ENCODE measurements at regions not wholly inside any gene's neighbourhood (a gene's known extent, or its start where the extent isn't known, plus 50 kb on each side); places are given as distances from the start of the nearest gene placed in this dataset.
"Not testable (repeated sequence)": the region's sequence is repeated elsewhere in the genome, so short reads cannot be mapped to it uniquely, and the experiment has no call there.

GRCh38 chr6:167709776-167710336, 116.9 kb upstream of the AFDN start:
- not testable (repeated sequence) for DNase-seq (ENCODE audit: low read depth)

GRCh38 chr6:167710363-167710920, 116.3 kb upstream of the AFDN start:
- DNase-seq (ENCODE audit: low read depth): no peak

DNA sequence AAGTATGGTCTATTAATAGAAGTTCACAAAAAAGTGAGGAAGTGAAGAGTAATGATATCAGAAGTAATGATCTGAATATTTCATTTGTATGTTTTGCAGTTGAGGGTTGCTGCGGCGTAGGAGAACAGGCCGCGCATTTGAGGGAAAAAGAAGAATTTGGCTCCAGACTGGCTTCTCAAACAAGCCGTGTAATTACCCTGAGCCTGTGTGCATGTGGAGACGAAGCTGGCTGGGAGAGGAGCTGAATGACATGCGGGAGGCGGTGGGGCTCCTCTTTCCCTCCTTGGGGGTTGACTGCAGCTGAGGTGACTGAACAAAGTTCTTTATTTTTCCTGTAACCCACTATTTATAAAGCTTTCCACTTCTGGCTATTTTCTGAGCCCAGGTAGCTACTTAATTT, 115.5 kb upstream of the AFDN start:
- no peak for DNase-seq (ENCODE audit: low read depth)

- DNase-seq (ENCODE audit: low read depth): no peak
Observed at GRCh38 chr6:167711768-167712730, 114.7 kb upstream of the AFDN start.

DNA sequence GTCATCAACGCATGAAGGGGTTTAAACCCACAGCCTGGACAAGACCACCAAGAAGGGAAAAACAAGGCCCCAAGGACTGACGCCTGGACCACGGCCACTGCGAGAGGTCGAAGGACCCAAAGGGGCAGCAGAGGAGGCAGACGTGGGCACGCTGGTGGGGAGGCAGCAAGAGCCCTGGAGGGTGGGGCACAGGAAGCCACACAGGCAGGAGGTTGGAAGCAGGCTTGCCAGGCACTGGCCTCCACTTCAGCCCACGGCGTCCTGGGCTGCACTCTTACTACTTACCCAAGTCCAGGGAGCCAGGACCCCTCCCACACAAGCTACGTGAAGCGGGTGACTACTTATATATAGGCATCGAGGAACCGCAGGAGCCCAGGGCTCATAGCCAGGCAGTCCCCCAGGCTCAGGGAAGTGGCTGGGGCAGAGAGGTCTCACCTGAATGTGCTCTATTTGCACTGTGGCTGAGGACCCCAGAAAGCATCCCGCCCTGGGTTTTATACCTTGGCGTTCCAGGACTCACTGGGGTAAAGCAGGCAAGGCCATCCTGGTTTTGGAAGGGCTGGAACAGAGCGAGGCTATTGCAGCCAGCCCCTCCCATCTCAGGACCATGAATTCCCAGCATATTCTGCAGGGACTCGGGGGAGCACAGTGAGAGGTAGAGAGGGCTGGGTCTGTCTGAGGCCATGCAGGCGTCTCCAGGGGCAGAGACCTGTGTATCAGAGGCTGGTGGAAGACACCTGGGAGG, 113.8 kb upstream of the AFDN start:
- no peak for DNase-seq (ENCODE audit: low read depth)

DNA sequence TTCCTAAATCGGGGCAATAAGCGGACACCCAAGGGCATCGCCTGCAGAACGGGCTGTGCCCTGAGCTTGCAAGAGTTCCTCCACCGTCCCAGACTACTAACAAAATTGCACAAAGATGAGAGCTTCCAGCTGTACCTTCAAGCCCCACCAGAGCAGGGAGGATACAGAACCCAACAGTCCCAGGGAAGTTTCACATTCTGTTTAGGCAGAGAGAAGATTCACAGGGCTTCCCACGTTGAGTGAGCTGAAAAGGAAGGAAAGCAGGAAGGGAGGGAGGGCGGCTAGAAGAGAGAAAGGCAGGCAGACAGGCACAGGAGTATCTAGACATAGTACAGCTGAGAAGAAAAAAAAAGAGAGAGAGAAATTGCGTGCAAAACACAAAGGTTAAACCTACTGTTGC, 112.6 kb upstream of the AFDN start:
- DNase-seq (ENCODE audit: low read depth): no peak

DNA sequence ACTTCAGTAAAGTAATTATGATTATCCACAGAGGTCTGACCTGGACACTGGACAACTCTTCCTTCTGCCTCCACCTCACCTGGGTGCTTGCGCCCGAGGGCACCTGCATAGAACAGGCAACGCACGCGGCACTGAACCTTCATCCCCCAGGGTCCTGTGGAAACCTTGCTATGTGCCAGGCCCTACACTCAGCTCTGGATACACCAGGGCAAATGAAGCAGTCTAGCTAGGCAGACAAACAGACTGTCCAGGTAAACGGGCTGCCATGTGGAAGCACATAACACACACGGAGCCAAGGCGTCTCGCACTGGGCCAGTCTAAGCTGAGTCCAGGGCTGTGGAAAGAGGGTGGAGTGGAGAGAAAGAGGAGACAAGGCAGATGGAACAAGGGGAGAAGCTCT, 109.3 kb upstream of the AFDN start:
- DNase-seq (ENCODE audit: low read depth): no peak

DNA sequence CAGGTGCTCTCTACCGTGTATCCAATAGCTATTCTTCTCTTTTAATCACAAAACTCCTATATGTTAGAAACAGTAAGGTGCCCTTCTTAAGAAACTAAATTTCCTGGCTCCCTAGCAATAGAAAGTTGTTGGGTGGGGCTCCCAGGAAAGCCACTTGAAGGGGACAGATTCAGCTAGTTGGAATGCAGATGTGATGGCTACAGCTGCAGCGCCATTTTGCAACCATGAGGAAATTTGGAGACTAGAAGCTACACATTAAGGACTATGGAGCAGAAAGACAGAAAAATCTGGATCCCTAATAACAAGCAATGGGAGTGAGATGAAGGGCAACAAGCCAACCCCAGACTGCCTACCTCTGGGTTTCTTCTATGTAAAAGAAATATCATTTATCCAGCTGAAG, 108.8 kb upstream of the AFDN start:
- DNase-seq (ENCODE audit: low read depth): no peak

DNA sequence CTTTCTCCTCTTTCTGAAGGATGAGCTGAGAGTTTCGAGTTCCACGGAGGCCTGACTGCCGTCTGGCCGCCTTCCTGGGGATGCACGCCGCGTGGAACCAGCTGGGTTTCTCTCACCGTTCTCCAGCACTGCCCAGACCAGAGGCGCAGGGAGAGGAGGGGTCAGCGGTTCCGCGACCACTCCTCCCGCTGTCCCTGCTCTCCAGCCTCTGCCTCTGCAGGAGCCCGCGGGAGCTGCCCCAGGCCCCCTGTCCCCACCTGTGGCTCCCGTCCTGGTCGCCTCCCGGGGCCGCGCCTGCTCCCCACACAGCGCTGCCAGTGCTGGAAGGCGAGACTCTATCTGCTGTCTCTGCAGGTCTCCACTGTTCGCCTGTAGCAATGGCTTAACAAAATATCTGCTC, 106.8 kb upstream of the AFDN start:
- no peak for DNase-seq (ENCODE audit: low read depth)

GRCh38 chr6:167720456-167721285, 106.0 kb upstream of the AFDN start:
- no peak for DNase-seq (ENCODE audit: low read depth)

GRCh38 chr6:167721291-167721690, 105.4 kb upstream of the AFDN start:
- no peak for DNase-seq (ENCODE audit: low read depth)

DNA sequence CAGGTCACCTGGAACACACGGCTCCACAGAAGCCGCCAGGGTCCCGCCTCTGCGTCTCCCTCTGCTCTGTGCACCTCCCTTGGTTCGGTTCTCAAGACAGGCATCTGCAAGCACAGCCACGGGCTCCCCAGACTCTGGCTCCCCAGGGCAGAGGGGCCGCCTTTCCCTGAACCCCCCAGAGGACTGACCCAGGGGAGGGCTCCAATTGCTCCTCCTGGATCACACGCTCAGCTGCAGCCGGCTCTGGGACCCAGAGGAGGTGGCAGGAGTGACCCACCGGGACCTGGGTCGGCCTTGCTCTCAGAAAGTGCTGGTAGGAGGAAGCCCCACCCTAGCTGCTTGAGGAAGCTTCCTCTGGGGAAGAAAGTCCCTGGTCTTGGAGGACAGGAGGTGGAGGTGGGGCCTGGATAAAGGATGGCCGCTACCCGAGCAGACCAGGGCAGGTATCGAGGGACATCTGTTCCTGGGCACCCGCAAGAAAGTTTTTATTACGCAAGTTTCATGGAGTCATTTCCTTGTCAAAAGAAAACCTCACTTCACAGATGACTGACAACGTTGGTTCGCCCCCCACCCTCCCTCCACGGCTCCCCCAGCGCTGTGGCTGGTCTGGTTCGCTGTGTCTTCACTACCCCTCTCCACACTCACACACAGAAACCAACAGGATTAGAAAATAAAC, 103.9 kb upstream of the AFDN start:
- no peak for DNase-seq (ENCODE audit: low read depth)

GRCh38 chr6:167726043-167726621, 100.6 kb upstream of the AFDN start:
- no peak for DNase-seq (ENCODE audit: low read depth)

GRCh38 chr6:167730441-167730840, 96.3 kb upstream of the AFDN start:
- no peak for DNase-seq (ENCODE audit: low read depth)

DNA sequence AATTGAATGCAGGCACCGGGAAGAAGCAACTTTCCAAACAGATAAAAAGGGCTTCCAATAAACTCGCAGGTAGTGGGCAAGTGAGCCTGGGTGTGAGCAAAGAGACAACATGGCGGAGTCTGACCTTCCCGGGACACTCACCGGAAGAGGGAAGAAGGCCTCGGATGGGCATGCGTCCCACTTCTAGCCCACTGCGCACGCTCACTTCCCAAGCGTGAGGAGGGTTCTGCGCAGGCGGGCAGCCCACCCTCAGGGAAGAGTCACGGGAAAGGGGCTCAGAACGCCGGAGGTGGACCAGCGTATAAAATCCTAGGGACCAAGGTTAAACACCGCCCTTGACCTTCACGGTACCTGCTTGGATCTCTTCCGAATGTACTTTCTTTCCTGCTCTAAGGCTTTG, 95.5 kb upstream of the AFDN start:
- no peak for DNase-seq (ENCODE audit: low read depth)

DNA sequence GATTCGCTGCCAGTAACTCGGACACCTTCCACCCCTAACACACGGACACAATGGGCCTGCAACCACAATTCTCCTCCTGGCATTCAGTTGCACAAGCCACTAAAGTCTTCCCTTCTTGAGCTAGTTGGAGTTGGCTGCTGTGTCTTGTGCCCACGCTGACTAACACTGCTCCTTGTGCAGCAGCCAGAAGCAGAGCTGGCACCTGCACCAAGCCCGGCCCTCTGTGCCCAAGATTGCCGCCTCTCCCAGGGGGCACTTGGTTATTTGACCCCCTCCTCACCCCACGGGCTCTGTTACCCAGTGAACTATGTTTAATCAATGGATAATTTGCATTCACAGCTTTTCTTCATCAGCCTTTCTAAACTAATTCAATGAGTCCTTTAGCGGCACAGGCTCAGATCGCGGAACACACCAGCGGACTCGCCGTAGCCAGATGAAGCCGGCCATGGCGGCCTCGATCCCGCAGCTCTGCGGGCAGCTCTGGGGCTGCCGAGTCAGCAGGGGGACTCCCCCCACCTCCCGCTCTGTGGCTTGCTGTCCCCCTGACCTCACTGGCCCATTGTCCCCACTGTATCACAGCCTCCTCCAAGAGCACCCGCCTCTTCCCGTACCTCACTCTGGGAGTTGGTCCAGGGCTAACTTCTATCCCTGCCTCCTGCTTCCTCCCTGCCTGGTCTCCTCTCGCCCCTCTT, 94.8 kb upstream of the AFDN start:
- no peak for DNase-seq (ENCODE audit: low read depth)

DNA sequence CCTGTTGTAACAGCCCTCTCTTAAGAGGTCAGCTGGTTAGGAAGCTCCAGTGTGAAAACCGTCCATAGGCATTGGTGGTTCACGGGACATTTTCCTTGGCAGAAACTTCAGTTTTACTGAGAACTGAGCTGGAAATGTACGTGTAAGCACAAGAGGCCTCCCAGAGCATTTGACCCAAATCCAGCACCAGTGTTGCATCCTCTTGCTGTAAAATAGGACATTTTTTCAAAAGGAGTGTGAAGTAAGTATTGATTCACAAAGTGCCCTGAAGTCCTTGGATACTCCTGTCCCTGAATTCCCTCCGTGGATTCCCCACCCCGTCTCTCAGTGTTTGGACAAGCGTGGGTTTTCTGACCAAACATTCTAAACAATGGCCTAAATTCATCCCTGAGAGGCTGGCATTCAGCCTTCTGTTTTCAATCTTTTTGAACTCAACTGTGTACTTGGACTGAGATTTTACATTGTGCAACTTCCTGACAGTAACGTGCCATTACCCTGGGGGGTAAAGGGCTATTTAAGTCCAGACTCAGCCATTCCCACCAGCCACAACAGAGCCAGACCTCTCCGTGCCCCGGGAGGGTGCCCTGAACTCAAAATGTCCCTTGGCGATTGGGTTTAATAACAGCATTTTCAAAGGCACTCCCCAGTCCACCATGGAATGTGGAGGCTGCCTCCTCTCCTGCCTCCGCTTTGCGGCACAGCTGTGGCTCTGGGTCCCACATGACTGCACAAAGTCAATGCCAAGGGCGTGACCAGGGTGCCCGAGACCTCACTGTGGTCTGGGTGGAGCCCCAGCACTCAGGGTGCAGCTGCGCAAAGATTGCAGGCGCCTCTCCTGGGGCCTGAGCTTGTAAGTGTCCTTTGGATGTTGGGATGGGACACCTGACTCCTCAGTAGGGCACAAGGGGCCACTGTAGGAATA, 92.7 kb upstream of the AFDN start:
- peak; percentile 80 for DNase-seq (ENCODE audit: low read depth)

DNA sequence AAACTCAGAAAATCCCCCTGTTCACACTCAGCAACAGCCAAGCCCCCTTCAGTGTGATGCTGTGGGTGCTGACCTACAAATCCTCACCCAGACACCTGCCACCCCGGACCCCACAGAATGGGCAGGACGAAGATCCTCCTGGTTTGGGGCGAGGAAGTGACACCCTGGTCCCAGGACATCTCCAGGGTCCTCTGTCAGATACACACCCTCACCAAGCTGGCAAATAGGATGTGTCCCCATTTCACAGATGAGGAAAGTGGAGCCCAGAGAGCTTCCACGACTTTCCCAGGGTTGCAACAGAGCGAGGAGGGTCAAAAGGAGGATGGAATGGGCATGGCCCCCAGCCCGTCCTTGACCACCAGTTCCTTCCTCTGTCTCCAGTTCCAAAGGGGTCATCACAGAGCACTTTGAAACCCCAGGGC, 92.0 kb upstream of the AFDN start:
- DNase-seq (ENCODE audit: low read depth): no peak

Measured in RPMI7951 (cell line).